H1 (cell line): ENCODE measurements at regions not wholly inside any gene's neighbourhood (a gene's known extent, or its start where the extent isn't known, plus 50 kb on each side); places are given as distances from the start of the nearest gene placed in this dataset.

Source experiments
- CTCF ChIA-PET: fragments of 300-600 bp; sonication (Branson Sonifier 250); formaldehyde crosslinking; loops from one replicate; lab custom pipeline; 2021; ENCODE audit not compliant: partially characterized antibody; lab: Charles Lee
- POLR2A ChIA-PET: fragments of 300-600 bp; sonication (Branson Sonifier 250); formaldehyde crosslinking; loops from one replicate; lab custom pipeline; 2021; ENCODE audit warnings: inconsistent platforms; ENCODE audit not compliant: partially characterized antibody; lab: Charles Lee
- DNase-seq, 2 experiments: peaks; one replicate each; pipeline versions ENCODE4 v3.0.0 to v3.0.0-alpha.2; 2010 to 2022; ENCODE audit warnings: low spot score in 2 of 2, low read depth in 1 of 2, mixed read lengths in 1 of 2
- FAIRE-seq: peaks from 2 replicates; lab custom pipeline; 2011; peaks lifted over from hg19 to GRCh38; lab: Jason Lieb, UNC
- H2AFZ ChIP-seq: 2 replicates; pipeline ENCODE4 v1.8.1; 2012; ENCODE audit warnings: low read length, inconsistent platforms
- H2AK5ac ChIP-seq: 2 replicates; pipeline ENCODE4 v1.6.1; 2013; ENCODE audit warnings: low read depth, low read length
- H2BK120ac ChIP-seq: replicated peaks from 2 replicates; pipeline ENCODE3; 2013; ENCODE audit warnings: low read depth, low read length, inconsistent platforms
- H2BK12ac ChIP-seq: 2 replicates; pipeline ENCODE4 v1.6.1; 2013; ENCODE audit warnings: low read depth, low read length
- H2BK15ac ChIP-seq: 2 replicates; pipeline ENCODE4 v1.6.1; 2013; ENCODE audit warnings: low read length
- H2BK20ac ChIP-seq: 2 replicates; pipeline ENCODE4 v1.6.1; 2013; ENCODE audit warnings: low read length
- H2BK5ac ChIP-seq: 2 replicates; pipeline ENCODE4 v1.6.1; 2013; ENCODE audit warnings: low read depth, low read length
- H3K14ac ChIP-seq: 2 replicates; pipeline ENCODE4 v1.6.1; 2013; ENCODE audit warnings: inconsistent platforms; ENCODE audit not compliant: insufficient read length
- H3K18ac ChIP-seq: 2 replicates; pipeline ENCODE4 v1.6.1; 2013; ENCODE audit warnings: low read length; ENCODE audit errors: extremely low read depth
- H3K23ac ChIP-seq: 2 replicates; pipeline ENCODE4 v1.6.1; 2013; ENCODE audit warnings: inconsistent platforms; ENCODE audit not compliant: insufficient read length
- H3K23me2 ChIP-seq: 2 replicates; pipeline ENCODE4 v1.6.1; 2013; ENCODE audit warnings: low read depth, low read length
- H3K27ac ChIP-seq: 2 replicates; pipeline ENCODE4 v1.6.1; 2011; ENCODE audit warnings: low read depth, low read length, inconsistent platforms
- H3K27me3 ChIP-seq, 4 experiments: replicated peaks in 1 of 4; 1 replicate in 1 of 4; 2 replicates in 3 of 4; pipeline versions ENCODE4 v1.6.1 to v1.8.1; 2011 to 2013; ENCODE audit warnings: low read length in 3 of 4, mild to moderate bottlenecking in 3 of 4, inconsistent platforms in 2 of 4, mixed read lengths in 2 of 4, moderate library complexity in 1 of 4; ENCODE audit not compliant: control insufficient read depth in 3 of 4, insufficient read depth in 3 of 4; ENCODE audit errors: extremely low read depth in 1 of 4
- H3K36me3 ChIP-seq, 4 experiments: 2 replicates each; pipeline versions ENCODE4 v1.6.1 to v1.8.1; 2011 to 2013; ENCODE audit warnings: mild to moderate bottlenecking in 4 of 4, low read length in 3 of 4, moderate library complexity in 2 of 4, control low read depth in 1 of 4, inconsistent platforms in 1 of 4; ENCODE audit not compliant: insufficient read depth in 4 of 4, control insufficient read depth in 2 of 4
- H3K4ac ChIP-seq: replicated peaks from 2 replicates; pipeline ENCODE3; 2013; ENCODE audit warnings: low read length, low read depth, mixed read lengths, inconsistent platforms; ENCODE audit not compliant: insufficient read length
- H3K4me1 ChIP-seq, 4 experiments: replicated peaks in 1 of 4; 1 replicate in 1 of 4; 2 replicates in 3 of 4; pipeline versions ENCODE4 v1.6.1 to v1.8.1; 2011 to 2013; ENCODE audit warnings: low read length in 3 of 4, inconsistent platforms in 2 of 4, mixed read lengths in 1 of 4; ENCODE audit not compliant: insufficient read depth in 4 of 4, control insufficient read depth in 3 of 4
- H3K4me2 ChIP-seq, 2 experiments: 2 replicates each; pipeline versions ENCODE4 v1.6.1 to v1.8.1; 2011 to 2013; ENCODE audit warnings: low read depth in 2 of 2, low read length in 2 of 2, control low read depth in 1 of 2, inconsistent platforms in 1 of 2, mild to moderate bottlenecking in 1 of 2; ENCODE audit not compliant: insufficient read depth in 1 of 2
- H3K4me3 ChIP-seq, 4 experiments: fragments of 200-600, 300-600 bp in 1 of 4; sonication (generic), shearing (Covaris generic), sonication (Bioruptor Twin) in 1 of 4; 2 replicates each; pipeline versions ENCODE4 v1.5.1 to v1.8.1; 2011 to 2016; ENCODE audit warnings: low read length in 4 of 4, low read depth in 3 of 4, control low read depth in 2 of 4, inconsistent platforms in 2 of 4, mild to moderate bottlenecking in 2 of 4, mixed read lengths in 1 of 4, moderate library complexity in 1 of 4; ENCODE audit not compliant: insufficient read depth in 2 of 4; ENCODE audit errors: extremely low read depth in 1 of 4
- H3K56ac ChIP-seq: replicated peaks from 2 replicates; pipeline ENCODE3; 2013; ENCODE audit warnings: low read depth, mild to moderate bottlenecking, mixed read lengths, low read length, inconsistent platforms; ENCODE audit not compliant: insufficient read length
- H3K79me1 ChIP-seq: 2 replicates; pipeline ENCODE4 v1.6.1; 2013; ENCODE audit warnings: low read depth, low read length, control low read depth
- H3K79me2 ChIP-seq, 2 experiments: 2 replicates each; pipeline versions ENCODE4 v1.6.1 to v1.8.1; 2012 to 2013; ENCODE audit warnings: low read length in 2 of 2, mild to moderate bottlenecking in 2 of 2, inconsistent platforms in 1 of 2; ENCODE audit not compliant: insufficient read depth in 2 of 2, control insufficient read depth in 1 of 2
- H3K9ac ChIP-seq, 4 experiments: replicated peaks in 1 of 4; 1 replicate in 1 of 4; 2 replicates in 3 of 4; pipeline versions ENCODE4 v1.6.1 to v1.8.1; 2011 to 2013; ENCODE audit warnings: low read depth in 3 of 4, low read length in 3 of 4, control low read depth in 2 of 4, mild to moderate bottlenecking in 2 of 4, moderate library complexity in 2 of 4, inconsistent platforms in 1 of 4; ENCODE audit errors: extremely low read depth in 1 of 4
- H3K9me3 ChIP-seq, 2 experiments: 2 replicates each; pipeline versions ENCODE4 v1.6.1 to v1.8.1; 2012 to 2013; ENCODE audit warnings: mild to moderate bottlenecking in 2 of 2, moderate library complexity in 2 of 2, control low read depth in 1 of 2, inconsistent platforms in 1 of 2, low read depth in 1 of 2, low read length in 1 of 2, mixed read lengths in 1 of 2; ENCODE audit not compliant: insufficient read depth in 2 of 2
- H4K20me1 ChIP-seq, 2 experiments: replicated peaks in 1 of 2; 2 replicates each; pipeline versions ENCODE3 to v1.8.1; 2011 to 2013; ENCODE audit warnings: inconsistent platforms in 2 of 2, low read length in 2 of 2, mild to moderate bottlenecking in 1 of 2; ENCODE audit not compliant: insufficient read depth in 2 of 2, control insufficient read depth in 1 of 2
- H4K5ac ChIP-seq: 2 replicates; pipeline ENCODE4 v1.6.1; 2013; ENCODE audit warnings: low read length, low read depth, mixed read lengths, inconsistent platforms; ENCODE audit not compliant: insufficient read length
- H4K8ac ChIP-seq: 2 replicates; pipeline ENCODE4 v1.8.0; 2013; ENCODE audit warnings: mild to moderate bottlenecking, moderate library complexity, low read length, inconsistent platforms; ENCODE audit not compliant: insufficient read depth; ENCODE audit errors: extremely low read depth
- H4K91ac ChIP-seq: replicated peaks from 2 replicates; pipeline ENCODE3; 2013; ENCODE audit warnings: low read length, mixed read lengths, inconsistent platforms; ENCODE audit not compliant: insufficient read length
- ATF2 ChIP-seq: IDR thresholded peaks from 2 replicates; pipeline ENCODE4 v1.6.1; 2012; ENCODE audit warnings: low read length, inconsistent platforms
- CBX8 ChIP-seq: fragments of 300-800, 300-1000 bp; sonication (generic); IDR thresholded peaks from 2 replicates; pipeline ENCODE4 v1.7.1; 2016; ENCODE audit warnings: low read depth, low read length, borderline replicate concordance
- CREB1 ChIP-seq: IDR thresholded peaks from 2 replicates; pipeline ENCODE4 v1.6.1; 2012; ENCODE audit warnings: inconsistent platforms
- CTBP2 ChIP-seq: IDR thresholded peaks from 2 replicates; pipeline ENCODE4 v1.7.0; 2011; ENCODE audit warnings: borderline replicate concordance, mild to moderate bottlenecking, moderate library complexity, mixed read lengths, low read length; ENCODE audit not compliant: insufficient read depth, insufficient read length
- EP300 ChIP-seq, 2 experiments: IDR thresholded peaks; 1 replicate in 1 of 2; 2 replicates in 1 of 2; pipeline ENCODE4 v1.6.1; 2011 to 2012; ENCODE audit warnings: low read depth in 2 of 2, low read length in 2 of 2, mild to moderate bottlenecking in 2 of 2, borderline replicate concordance in 1 of 2, inconsistent platforms in 1 of 2, moderate library complexity in 1 of 2
- NRF1 ChIP-seq: IDR thresholded peaks from 2 replicates; pipeline ENCODE4 v1.6.1; 2011; ENCODE audit warnings: mild to moderate bottlenecking, low read depth, low read length, improper control_type of control experiment
- POLR2AphosphoS5 ChIP-seq: IDR thresholded peaks from 2 replicates; pipeline ENCODE4 v1.6.1; 2011; ENCODE audit warnings: low read depth, low read length
- SIN3A ChIP-seq, 2 experiments: IDR thresholded peaks in 1 of 2; conservative IDR thresholded peaks in 1 of 2; 2 replicates each; pipeline ENCODE4 v1.6.1; 2011 to 2012; ENCODE audit warnings: low read length in 2 of 2, improper control_type of control experiment in 1 of 2, low read depth in 1 of 2, mild to moderate bottlenecking in 1 of 2
- SIRT6 ChIP-seq: IDR thresholded peaks from one replicate; pipeline ENCODE4 v1.7.1; 2012; ENCODE audit warnings: low read length, inconsistent platforms
- SP1 ChIP-seq: IDR thresholded peaks from 2 replicates; pipeline ENCODE4 v1.6.1; 2011; ENCODE audit warnings: low read depth, low read length
- SRF ChIP-seq: IDR thresholded peaks from 2 replicates; pipeline ENCODE4 v1.6.1; 2011; ENCODE audit warnings: mild to moderate bottlenecking, low read depth, low read length, moderate library complexity
- WGBS, 2 experiments: shearing (Covaris generic) in 1 of 2; methylation state at CpG; one replicate each; pipeline versions ENCODE4 v1.1.6 to v1.1.7; 2013 to 2015; ENCODE audit warnings: low lambda C conversion rate in 2 of 2, mixed read lengths in 2 of 2, inconsistent platforms in 1 of 2, low coverage in 1 of 2, missing lambda C conversion rate in 1 of 2; ENCODE audit not compliant: insufficient replicate concordance in 2 of 2, insufficient coverage in 1 of 2, insufficient read length in 1 of 2; ENCODE audit errors: extremely low coverage in 1 of 2, missing lambda C conversion rate in 1 of 2; 5-methylcytosine and 5-hydroxymethylcytosine counted together
- TF ChIP-seq, protein P1 (sequence below): IDR thresholded peaks from 2 replicates; pipeline ENCODE4 v1.6.1; 2011; ENCODE audit warnings: low read depth, mild to moderate bottlenecking, low read length; ENCODE audit not compliant: insufficient read depth

- no peak overlapping the region for H3K18ac ChIP-seq
- H3K4ac ChIP-seq: no peak overlapping the region
- H3K56ac ChIP-seq: no peak overlapping the region
- no peak overlapping the region for H4K8ac ChIP-seq
- no peak overlapping the region for H4K5ac ChIP-seq
- H3K4me1 ChIP-seq: no peaks in the 10 kb centered on the region; a peak in 1 of 7 replicates
- no peak overlapping the region for H3K4me3 ChIP-seq
- FAIRE-seq: no peak
- H3K27me3 ChIP-seq: no peaks in the 10 kb centered on the region
- no peak overlapping the region for H2BK12ac ChIP-seq
- H3K4me2 ChIP-seq: no peak overlapping the region
- H2BK5ac ChIP-seq: no peak overlapping the region
- H4K91ac ChIP-seq: no peak overlapping the region
- H3K79me1 ChIP-seq: no peaks in the 10 kb centered on the region
- no peak overlapping the region for H2AK5ac ChIP-seq
- H2AFZ ChIP-seq: no peak overlapping the region
- DNase-seq: no peak
- H4K20me1 ChIP-seq: no peaks in the 10 kb centered on the region
- 51% methylated on average over 2 of the region's 2 CpGs; no CpG with 5 or more reads in 1 of the 2 experiments for WGBS, 2 experiments
- H3K27ac ChIP-seq: no peak overlapping the region
- H3K36me3 ChIP-seq: no peaks in the 10 kb centered on the region
- no peak overlapping the region for H2BK120ac ChIP-seq
- CTCF ChIA-PET: interaction anchor here (0.6 to 1.5 kb wide), 8 partner anchors 13 to 520 kb away, joined by 3 to 7 read pairs (median 3); partner anchors contain the start of gene CLDN1
- H3K23me2 ChIP-seq: no peaks in the 10 kb centered on the region
- H3K9ac ChIP-seq: no peak overlapping the region
- no peak overlapping the region for H3K23ac ChIP-seq
- H3K9me3 ChIP-seq: no peaks in the 10 kb centered on the region
- no peak overlapping the region for H3K14ac ChIP-seq
- no peaks in the 10 kb centered on the region for H3K79me2 ChIP-seq
- POLR2A ChIA-PET: no interaction called here
- no peak overlapping the region for H2BK15ac ChIP-seq
- no peak overlapping the region for H2BK20ac ChIP-seq
- TF ChIP-seq SIRT6 (no peak), ATF2 (no peak), CTBP2 (no peak), SIN3A (conservative IDR thresholded peaks at IDR 0.05 in 1 of 2, IDR thresholded peaks at IDR 0.05 in 1 of 2; ENCODE audit: low read depth in 1 of 2, low read length in 2 of 2) (no peak), SP1 (no peak), EP300 (IDR thresholded peaks at IDR 0.05; ENCODE audit: borderline replicate concordance in 1 of 2, low read depth in 2 of 2, low read length in 2 of 2) (no peak), NRF1 (no peak), CREB1 (no peak), POLR2AphosphoS5 (no peak), CBX8 (no peak), SRF (no peak)
- TF ChIP-seq, protein P1, sequence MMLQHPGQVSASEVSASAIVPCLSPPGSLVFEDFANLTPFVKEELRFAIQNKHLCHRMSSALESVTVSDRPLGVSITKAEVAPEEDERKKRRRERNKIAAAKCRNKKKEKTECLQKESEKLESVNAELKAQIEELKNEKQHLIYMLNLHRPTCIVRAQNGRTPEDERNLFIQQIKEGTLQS: no peak
These were observed 82.9 kb downstream of the CLDN1 start for GRCh38 chr3:190239325-190239724.
